Nephron progenitor cell (in vitro differentiated cells): ENCODE measurements at regions not wholly inside any gene's neighbourhood (a gene's known extent, or its start where the extent isn't known, plus 50 kb on each side); places are given as distances from the start of the nearest gene placed in this dataset.

Experiments used
- DNase-seq: peaks from one replicate; pipeline ENCODE4 v3.0.0; 2021
- H3K27ac Mint-ChIP-seq: 2 replicates; pipeline ENCODE4 v1.8.0; 2021; ENCODE audit warnings: mild to moderate bottlenecking, moderate library complexity, mixed read lengths
- H3K27me3 Mint-ChIP-seq: 2 replicates; pipeline ENCODE4 v1.8.0; 2021; ENCODE audit warnings: mild to moderate bottlenecking, low read depth, mixed read lengths; ENCODE audit not compliant: poor library complexity
- H3K36me3 Mint-ChIP-seq: 2 replicates; pipeline ENCODE4 v1.8.0; 2021; ENCODE audit warnings: low read depth, mixed read lengths
- H3K4me1 Mint-ChIP-seq: 2 replicates; pipeline ENCODE4 v1.8.0; 2021; ENCODE audit warnings: mixed read lengths
- H3K4me3 Mint-ChIP-seq: 2 replicates; pipeline ENCODE4 v1.8.0; 2021; ENCODE audit warnings: mild to moderate bottlenecking, moderate library complexity, mixed read lengths
- H3K9me3 Mint-ChIP-seq: 2 replicates; pipeline ENCODE4 v1.8.0; 2021; ENCODE audit warnings: mild to moderate bottlenecking, moderate library complexity, mixed read lengths
- CTCF ChIP-seq: fragments of 200-600 bp; sonication (generic); IDR thresholded peaks from 2 replicates; pipeline ENCODE4 v1.5.0; 2021; ENCODE audit warnings: antibody characterized with exemption

- no peaks in the 10 kb centered on the region for H3K4me1 Mint-ChIP-seq
- no peak for TF ChIP-seq CTCF
- H3K27ac Mint-ChIP-seq: no peak overlapping the region
Measured at GRCh38 chr6:84514089-84514971, 250.1 kb downstream of the TBX18 start.

GRCh38 chr6:84512391-84512790 lies 252.0 kb downstream of the TBX18 start:
- TF ChIP-seq CTCF: no peak
- Mint-ChIP-seq H3K27ac (no peak overlapping the region), H3K4me3 (no peak overlapping the region), H3K36me3 (peaks cover 12% of the 10 kb centered on the region), H3K27me3 (peaks cover 3% of the 10 kb centered on the region), H3K4me1 (no peaks in the 10 kb centered on the region), H3K9me3 (peaks cover 16% of the 10 kb centered on the region)
- no peak for DNase-seq

More at GRCh38 chr6:84514089-84514971, 250.1 kb downstream of the TBX18 start:
- no peak overlapping the region for H3K4me3 Mint-ChIP-seq
- H3K27me3 Mint-ChIP-seq: peaks cover 3% of the 10 kb centered on the region
- H3K9me3 Mint-ChIP-seq: peaks cover 3% of the 10 kb centered on the region
- no peaks in the 10 kb centered on the region for H3K36me3 Mint-ChIP-seq
- no peak for DNase-seq

GRCh38 chr6:84511929-84512328 lies 252.5 kb downstream of the TBX18 start:
- Mint-ChIP-seq H3K36me3 (peaks cover 17% of the 10 kb centered on the region), H3K4me1 (no peaks in the 10 kb centered on the region), H3K9me3 (peaks cover 20% of the 10 kb centered on the region), H3K4me3 (no peak overlapping the region), H3K27ac (no peak overlapping the region), H3K27me3 (peaks cover 3% of the 10 kb centered on the region)
- TF ChIP-seq CTCF: no peak
- DNase-seq: no peak

- H3K4me1 Mint-ChIP-seq: no peaks in the 10 kb centered on the region
- H3K27ac Mint-ChIP-seq: no peak overlapping the region
- H3K9me3 Mint-ChIP-seq: peaks cover 44% of the 10 kb centered on the region
- peaks cover 6% of the 10 kb centered on the region for H3K27me3 Mint-ChIP-seq
- peaks cover 17% of the 10 kb centered on the region for H3K36me3 Mint-ChIP-seq
- DNase-seq: no peak
- no peak for TF ChIP-seq CTCF
- no peak overlapping the region for H3K4me3 Mint-ChIP-seq
Measured at GRCh38 chr6:84508981-84509380, 255.4 kb downstream of the TBX18 start.

- Mint-ChIP-seq H3K27me3 (peaks cover 6% of the 10 kb centered on the region), H3K27ac (no peak overlapping the region), H3K36me3 (peaks cover 17% of the 10 kb centered on the region), H3K9me3 (peaks cover 45% of the 10 kb centered on the region), H3K4me3 (no peak overlapping the region), H3K4me1 (no peaks in the 10 kb centered on the region)
- no peak for TF ChIP-seq CTCF
- DNase-seq: no peak
Measured at GRCh38 chr6:84508334-84508733, 256.1 kb downstream of the TBX18 start.

GRCh38 chr6:84504025-84504424 lies 260.4 kb downstream of the TBX18 start:
- H3K4me3 Mint-ChIP-seq: no peak overlapping the region
- H3K9me3 Mint-ChIP-seq: peaks cover 69% of the 10 kb centered on the region
- H3K4me1 Mint-ChIP-seq: no peaks in the 10 kb centered on the region
- H3K27me3 Mint-ChIP-seq: peaks cover 6% of the 10 kb centered on the region
- H3K27ac Mint-ChIP-seq: no peak overlapping the region
- peaks cover 35% of the 10 kb centered on the region for H3K36me3 Mint-ChIP-seq
- TF ChIP-seq CTCF: no peak
- DNase-seq: no peak
